ENCODE measurements at regions not wholly inside any gene's neighbourhood (a gene's known extent, or its start where the extent isn't known, plus 50 kb on each side); places are given as distances from the start of the nearest gene placed in this dataset.

DNA sequence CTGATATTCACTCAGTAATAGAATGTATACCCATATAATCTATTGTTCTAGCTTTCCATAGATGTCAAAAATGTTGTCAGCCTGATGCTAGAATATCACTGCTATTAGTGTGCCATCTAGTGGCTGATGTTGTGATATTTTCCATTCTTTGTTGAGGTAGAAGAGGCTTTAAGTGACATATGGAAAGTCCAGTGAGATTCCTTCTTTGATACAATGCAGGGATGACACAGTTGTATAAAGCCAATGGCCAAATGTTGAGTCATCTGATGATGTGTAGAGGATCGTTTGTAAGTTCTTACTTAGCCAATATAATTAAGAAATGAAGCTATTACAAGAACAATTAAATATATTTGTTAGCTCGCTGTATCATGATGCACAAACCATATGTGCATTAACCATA lies 58.1 kb upstream of the PCED1B start:
- TF ChIP-seq, protein P1, sequence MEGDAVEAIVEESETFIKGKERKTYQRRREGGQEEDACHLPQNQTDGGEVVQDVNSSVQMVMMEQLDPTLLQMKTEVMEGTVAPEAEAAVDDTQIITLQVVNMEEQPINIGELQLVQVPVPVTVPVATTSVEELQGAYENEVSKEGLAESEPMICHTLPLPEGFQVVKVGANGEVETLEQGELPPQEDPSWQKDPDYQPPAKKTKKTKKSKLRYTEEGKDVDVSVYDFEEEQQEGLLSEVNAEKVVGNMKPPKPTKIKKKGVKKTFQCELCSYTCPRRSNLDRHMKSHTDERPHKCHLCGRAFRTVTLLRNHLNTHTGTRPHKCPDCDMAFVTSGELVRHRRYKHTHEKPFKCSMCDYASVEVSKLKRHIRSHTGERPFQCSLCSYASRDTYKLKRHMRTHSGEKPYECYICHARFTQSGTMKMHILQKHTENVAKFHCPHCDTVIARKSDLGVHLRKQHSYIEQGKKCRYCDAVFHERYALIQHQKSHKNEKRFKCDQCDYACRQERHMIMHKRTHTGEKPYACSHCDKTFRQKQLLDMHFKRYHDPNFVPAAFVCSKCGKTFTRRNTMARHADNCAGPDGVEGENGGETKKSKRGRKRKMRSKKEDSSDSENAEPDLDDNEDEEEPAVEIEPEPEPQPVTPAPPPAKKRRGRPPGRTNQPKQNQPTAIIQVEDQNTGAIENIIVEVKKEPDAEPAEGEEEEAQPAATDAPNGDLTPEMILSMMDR (IDR thresholded peaks at IDR 0.05; ENCODE audit: low read depth, low read length), result peak; percentile 82
- TF ChIP-seq EZH2phosphoT487 (IDR thresholded peaks at IDR 0.05; ENCODE audit: low read depth), result no peak
